ENCODE measurements at regions not wholly inside any gene's neighbourhood (a gene's known extent, or its start where the extent isn't known, plus 50 kb on each side); places are given as distances from the start of the nearest gene placed in this dataset.

- TF ChIP-seq CTCF (IDR thresholded peaks at IDR 0.05 in 4 of 5, conservative IDR thresholded peaks at IDR 0.05 in 1 of 5) (no peak), POLR2A (IDR thresholded peaks at IDR 0.05) (no peak)
Observed at GRCh38 chr4:11271263-11271662, 157.4 kb downstream of the HS3ST1 start.

Measured in gastrocnemius medialis (tissue), 4 donors.